ENCODE measurements at regions not wholly inside any gene's neighbourhood (a gene's known extent, or its start where the extent isn't known, plus 50 kb on each side); places are given as distances from the start of the nearest gene placed in this dataset.

GRCh38 chr1:90850181-90850897 is 133.2 kb upstream of the BARHL2 start:
- DNase-seq (ENCODE audit: low read depth): peak; percentile 24
- no peak for TF ChIP-seq CTCF (conservative IDR thresholded peaks at IDR 0.05; ENCODE audit: control insufficient read depth, insufficient read depth, low read depth, low read length)
- peak overlapping the region; percentile 72 for H3K4me3 ChIP-seq (ENCODE audit: control insufficient read depth, low read depth, low read length)

GRCh38 chr1:90841473-90841872 is 124.4 kb upstream of the BARHL2 start:
- no peak overlapping the region for H3K4me3 ChIP-seq (ENCODE audit: control insufficient read depth, low read depth, low read length)
- DNase-seq (ENCODE audit: low read depth): no peak
- no peak for TF ChIP-seq CTCF (conservative IDR thresholded peaks at IDR 0.05; ENCODE audit: control insufficient read depth, insufficient read depth, low read depth, low read length)

GRCh38 chr1:90840352-90840751 is 123.2 kb upstream of the BARHL2 start:
- TF ChIP-seq CTCF (conservative IDR thresholded peaks at IDR 0.05; ENCODE audit: control insufficient read depth, insufficient read depth, low read depth, low read length): no peak
- DNase-seq (ENCODE audit: low read depth): no peak
- H3K4me3 ChIP-seq (ENCODE audit: control insufficient read depth, low read depth, low read length): no peak overlapping the region

GRCh38 chr1:90839323-90839722 is 122.2 kb upstream of the BARHL2 start:
- no peak for TF ChIP-seq CTCF (conservative IDR thresholded peaks at IDR 0.05; ENCODE audit: control insufficient read depth, insufficient read depth, low read depth, low read length)
- no peak overlapping the region for H3K4me3 ChIP-seq (ENCODE audit: control insufficient read depth, low read depth, low read length)
- DNase-seq (ENCODE audit: low read depth): no peak

GRCh38 chr1:90838720-90839119 is 121.6 kb upstream of the BARHL2 start:
- no peak overlapping the region for H3K4me3 ChIP-seq (ENCODE audit: control insufficient read depth, low read depth, low read length)
- DNase-seq (ENCODE audit: low read depth): no peak
- TF ChIP-seq CTCF (conservative IDR thresholded peaks at IDR 0.05; ENCODE audit: control insufficient read depth, insufficient read depth, low read depth, low read length): no peak

- H3K4me3 ChIP-seq (ENCODE audit: control insufficient read depth, low read depth, low read length): no peak overlapping the region
- no peak for TF ChIP-seq CTCF (conservative IDR thresholded peaks at IDR 0.05; ENCODE audit: control insufficient read depth, insufficient read depth, low read depth, low read length)
- no peak for DNase-seq (ENCODE audit: low read depth)
Measured at GRCh38 chr1:90837420-90837819, 120.3 kb upstream of the BARHL2 start.

- TF ChIP-seq CTCF (conservative IDR thresholded peaks at IDR 0.05; ENCODE audit: control insufficient read depth, insufficient read depth, low read depth, low read length): no peak
- no peak for DNase-seq (ENCODE audit: low read depth)
- peak overlapping the region; percentile 27 for H3K4me3 ChIP-seq (ENCODE audit: control insufficient read depth, low read depth, low read length)
Measured at GRCh38 chr1:90836345-90836679, 119.2 kb upstream of the BARHL2 start.

All from fibroblast of mammary gland (primary cell).